ENCODE measurements at regions not wholly inside any gene's neighbourhood (a gene's known extent, or its start where the extent isn't known, plus 50 kb on each side); places are given as distances from the start of the nearest gene placed in this dataset.
"Not testable (repeated sequence)": the region's sequence is repeated elsewhere in the genome, so short reads cannot be mapped to it uniquely, and the experiment has no call there.

DNA sequence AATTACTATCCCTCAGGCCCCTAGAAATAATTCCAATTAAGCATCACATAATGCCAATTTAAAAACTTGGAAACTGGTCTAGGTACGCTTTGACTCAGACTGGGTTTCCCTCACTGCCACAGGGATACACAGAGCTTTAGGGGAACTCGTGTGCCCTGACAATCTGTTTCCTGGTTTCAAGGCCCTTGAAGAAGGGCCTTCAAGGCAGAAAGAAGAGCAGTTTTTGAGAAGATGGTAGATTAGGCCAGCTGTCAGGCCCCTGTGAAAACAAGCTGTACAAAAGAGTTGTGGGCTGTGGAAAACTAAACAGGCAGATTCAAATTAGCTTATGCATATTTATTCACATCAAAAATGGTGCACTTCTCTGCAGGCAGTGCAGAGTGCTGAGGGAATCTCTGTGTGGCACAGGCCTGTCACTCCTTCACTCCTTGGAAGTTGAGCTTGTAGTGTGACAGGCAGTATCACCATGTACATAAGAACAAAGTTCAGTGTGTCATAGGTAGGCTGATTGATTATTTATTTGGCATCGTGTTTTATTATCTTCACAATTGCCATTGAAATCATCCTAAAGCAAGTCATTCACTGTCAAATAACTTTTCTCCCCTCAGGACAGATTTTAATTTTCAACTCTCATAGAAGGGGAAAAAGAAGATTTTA, 614.4 kb upstream of the GYPC start:
- DNase-seq (ENCODE audit: low read depth in 2 of 2, low spot score in 1 of 2), result no peak

DNA sequence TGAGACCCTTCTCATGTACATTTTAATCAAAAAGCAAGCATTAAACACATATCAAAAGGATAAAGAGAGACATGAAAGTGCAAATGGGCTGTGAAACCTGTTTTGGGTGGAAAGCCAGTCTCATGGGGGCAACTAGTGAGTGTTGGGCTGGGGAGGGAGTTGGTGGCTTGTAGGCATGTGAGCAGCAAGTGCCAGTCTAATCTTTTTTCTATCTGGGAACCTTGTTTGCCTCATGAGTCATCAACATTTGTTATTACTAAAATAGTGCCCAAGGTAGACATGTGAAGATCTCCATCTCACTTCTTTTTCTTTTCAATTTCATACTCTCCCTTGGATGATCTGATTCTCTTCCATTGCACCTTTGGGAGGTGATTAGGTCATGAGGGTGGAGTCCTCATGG, 613.9 kb upstream of the GYPC start:
- DNase-seq (ENCODE audit: low read depth in 2 of 2, low spot score in 1 of 2), result no peak

DNA sequence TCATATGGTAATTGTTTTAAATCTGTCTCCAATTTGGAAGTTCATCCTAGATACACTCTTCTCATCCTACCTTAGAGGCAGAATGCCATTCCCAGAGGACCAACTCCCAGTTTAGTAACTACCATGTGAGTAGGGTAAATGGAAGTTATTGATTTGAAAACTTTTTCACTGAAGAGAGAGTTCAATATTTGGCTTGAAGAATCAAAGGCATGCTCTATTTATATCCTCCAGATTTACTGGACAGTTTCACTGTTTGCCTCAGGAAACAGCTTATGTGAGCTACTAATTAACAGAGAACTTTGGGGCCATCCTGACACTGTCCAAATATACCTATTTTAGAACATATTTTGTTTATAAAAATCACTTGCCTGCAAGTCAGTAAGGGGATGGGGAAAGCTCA, 607.2 kb upstream of the GYPC start:
- no peak for DNase-seq (ENCODE audit: low read depth in 2 of 2, low spot score in 1 of 2)

DNA sequence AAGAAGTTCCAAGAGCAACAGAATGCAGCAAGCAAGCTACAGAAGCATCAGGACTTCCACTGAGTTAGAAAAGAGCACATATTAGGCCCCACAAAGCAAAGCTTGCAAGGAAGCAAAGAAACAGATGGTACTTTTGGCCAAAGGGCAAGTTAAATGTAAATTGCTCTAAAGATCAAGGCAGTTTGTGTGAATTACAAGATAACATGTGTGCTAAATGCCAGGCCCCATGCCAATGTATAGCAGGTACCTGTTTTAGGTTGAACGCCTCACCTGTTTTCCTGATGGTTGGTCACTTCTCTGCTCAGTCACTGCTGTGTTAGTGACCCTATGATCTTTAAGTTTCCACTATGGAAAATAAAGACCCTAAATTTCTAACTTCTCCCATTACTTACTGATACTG, 606.5 kb upstream of the GYPC start:
- DNase-seq (ENCODE audit: low read depth in 2 of 2, low spot score in 1 of 2), result no peak

DNA sequence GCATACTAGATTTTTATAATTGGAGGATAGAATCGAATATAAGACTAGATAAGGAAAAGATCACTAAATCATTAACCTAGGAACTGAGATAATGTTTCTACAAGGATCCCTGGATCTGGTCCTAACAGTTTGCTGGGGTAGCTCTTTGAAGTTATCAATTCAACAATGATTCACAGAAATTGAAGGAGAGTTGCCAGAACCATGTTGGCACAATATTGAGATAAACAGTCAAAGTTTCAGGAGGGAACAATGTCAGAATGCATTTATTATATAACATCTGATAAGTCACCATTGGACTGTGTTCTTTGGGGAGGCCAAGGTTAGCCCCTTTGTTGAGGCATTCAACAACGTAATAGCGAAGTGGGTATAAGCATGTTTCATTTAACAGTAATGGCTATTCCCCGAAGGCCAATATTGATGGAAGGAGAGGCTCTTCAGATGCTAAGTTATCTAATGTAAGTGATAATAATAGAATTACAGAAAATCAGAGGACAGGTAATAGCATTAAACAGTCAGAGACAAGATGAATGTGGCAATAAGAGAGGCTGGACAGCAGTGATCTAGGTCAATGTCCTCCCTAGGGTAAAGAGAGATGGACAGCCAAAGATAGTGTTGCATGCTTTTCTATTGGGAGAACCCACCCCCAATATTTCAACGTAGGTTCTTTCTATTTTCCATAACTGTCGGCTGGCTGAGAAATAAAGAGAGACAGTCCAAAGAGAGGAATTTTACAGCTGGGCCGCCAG, 604.8 kb upstream of the GYPC start:
- no peak for DNase-seq (ENCODE audit: low read depth in 2 of 2, low spot score in 1 of 2)

DNA sequence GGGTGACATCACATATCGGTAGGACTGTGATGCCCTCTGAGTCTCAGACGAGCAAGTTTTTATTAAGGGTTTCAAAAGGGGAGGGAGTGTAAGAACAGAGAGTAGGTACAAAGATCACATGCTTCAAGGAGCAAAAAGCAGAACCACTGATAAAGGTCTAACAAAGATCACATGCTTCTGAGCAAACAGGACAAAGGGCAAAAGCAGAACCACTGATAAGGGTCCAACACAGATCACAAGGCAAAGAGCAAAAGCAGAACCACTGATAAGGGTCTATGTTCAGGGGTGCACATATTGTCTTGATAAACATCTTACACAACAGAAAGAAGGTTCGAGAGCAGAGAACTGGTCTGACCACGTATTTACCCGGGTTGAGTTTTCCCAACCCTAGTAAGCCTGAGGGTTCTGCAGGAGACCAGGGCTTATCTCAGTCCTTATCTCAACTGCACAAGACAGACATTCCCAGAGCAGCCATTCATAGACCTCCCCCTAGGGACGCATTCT, 604.2 kb upstream of the GYPC start:
- not testable (repeated sequence) for DNase-seq (ENCODE audit: low read depth in 2 of 2, low spot score in 1 of 2)

DNA sequence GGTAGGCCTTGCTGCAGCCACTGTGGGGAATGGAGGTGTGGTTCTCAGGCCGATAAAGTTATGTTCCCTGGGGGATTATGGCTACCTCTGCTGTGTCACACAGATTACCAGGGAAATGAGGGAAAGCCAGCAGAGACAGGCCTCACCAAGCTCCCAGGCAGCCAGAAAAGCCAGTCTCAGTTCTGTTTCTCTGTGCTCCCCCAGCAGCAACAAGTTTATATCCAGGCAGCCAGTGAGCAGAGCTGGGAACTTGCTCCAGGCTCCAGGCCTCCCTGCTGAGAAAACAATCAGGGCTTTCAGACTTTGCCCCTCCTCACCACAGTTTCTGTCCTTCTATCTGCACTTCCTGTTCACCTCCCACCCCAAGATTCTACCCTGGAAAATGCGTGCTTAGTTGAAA, 596.6 kb upstream of the GYPC start:
- DNase-seq (ENCODE audit: low read depth in 2 of 2, low spot score in 1 of 2), result no peak

DNA sequence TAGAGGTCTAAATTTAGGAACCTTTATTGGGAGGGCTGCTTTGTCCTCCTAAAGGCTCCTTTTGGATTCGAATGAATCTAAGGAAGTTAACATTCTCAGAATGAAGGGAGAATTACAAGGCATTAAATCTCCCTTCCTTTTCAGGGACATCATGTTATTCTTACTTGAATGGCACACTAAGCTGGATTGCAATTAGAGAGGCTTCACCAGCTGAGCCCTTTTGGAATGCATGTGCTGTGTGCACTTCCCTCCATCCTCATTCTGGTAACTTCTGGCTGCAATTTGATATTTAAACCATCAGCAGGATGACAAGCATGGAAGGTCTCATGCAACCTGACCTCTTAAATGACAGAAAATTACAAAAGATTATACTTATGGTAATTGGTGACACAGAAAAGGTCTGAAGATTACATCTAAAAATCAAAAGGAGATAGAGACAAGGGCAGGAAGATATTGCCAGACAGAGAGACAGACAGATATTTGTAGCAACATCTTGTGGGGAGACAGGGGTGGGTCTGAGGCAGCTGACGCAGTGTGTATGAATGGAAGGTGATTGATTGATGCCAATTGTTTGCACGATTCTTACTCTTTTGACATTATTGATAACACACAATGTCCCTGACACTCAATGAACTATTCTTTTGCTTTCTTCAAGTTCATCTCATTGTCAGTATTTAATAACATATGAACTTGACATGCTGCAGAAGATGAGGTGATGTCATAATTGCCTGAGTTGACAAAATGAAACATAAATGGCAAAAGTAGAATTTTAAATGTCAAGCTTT, 570.8 kb upstream of the GYPC start:
- DNase-seq (ENCODE audit: low read depth in 2 of 2, low spot score in 1 of 2), result no peak

DNA sequence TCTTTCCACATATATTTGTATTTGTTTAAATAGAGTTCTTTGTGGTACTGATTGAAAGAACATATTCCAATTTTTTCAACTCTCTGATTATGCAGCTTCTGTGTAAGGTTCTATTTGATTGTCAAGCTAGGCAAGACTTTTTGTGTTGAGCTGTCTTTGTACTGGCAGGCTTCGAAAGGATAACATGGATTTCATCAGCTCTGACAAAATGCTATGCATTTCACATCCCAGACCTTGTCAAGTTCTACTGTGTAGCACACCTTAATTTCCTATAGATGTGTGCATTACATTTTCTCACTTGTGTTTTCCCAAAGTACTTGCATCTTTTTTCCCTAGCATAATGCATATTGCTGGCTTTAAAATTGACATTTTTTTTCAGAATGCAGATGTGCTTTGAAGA, 555.0 kb upstream of the GYPC start:
- DNase-seq (ENCODE audit: low read depth in 2 of 2, low spot score in 1 of 2), result no peak

DNA sequence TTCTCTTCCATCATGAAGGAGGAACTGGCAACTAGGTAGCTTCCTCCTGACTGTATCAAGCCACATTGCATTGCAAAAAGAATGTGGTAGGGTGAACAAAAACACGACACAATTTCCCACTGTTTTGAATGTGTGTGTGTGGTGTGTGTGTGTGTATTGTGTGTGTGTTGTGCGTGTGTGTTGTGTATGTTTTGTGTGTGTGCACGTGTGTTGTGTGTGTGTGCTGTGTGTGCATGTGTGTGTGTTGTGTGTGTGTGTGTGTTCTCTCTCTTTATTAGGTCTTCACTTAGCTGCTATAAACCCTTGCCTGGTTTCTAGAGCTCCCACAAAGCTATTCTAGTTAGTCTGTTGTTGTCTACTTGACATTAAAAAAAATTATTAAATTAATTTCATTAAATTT, 550.0 kb upstream of the GYPC start:
- DNase-seq (ENCODE audit: low read depth in 2 of 2, low spot score in 1 of 2), result no peak

DNA sequence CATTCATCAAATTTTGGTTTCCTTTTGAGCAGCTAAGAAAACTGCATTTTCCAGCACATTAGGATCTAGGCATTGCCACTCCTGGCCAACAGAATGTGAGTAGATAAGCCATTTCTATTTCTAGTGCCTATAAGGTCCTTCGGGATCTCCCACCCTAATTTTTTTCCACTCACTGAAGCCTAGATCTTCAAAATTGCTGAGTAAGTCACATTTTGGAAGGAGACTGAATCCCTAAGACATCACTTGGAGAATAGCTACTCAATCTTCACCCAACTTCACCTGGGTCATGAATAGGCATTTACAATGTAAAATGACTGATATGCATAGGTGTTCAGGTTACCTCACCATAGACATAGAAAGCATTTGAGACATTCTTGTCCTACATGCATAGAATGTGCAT, 548.1 kb upstream of the GYPC start:
- no peak for DNase-seq (ENCODE audit: low read depth in 2 of 2, low spot score in 1 of 2)

DNA sequence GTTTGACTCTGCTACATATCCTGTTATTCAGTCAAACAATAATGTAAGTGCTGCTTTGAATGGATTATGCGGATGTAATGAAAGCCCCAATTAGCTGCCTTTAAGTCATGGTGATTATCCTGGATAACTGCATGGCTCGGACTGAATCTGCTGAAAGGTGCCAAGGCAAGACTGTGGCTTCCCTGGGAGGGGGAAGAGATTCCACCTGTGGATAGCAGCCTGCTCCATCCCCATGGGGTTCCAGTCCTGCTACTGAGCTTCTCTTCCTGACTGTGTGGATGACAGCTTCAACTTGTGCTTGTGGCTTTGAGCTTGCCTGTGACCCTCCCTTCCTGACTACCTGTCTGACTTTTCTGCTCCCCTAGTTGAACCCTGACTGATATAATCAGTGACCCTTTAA, 540.0 kb upstream of the GYPC start:
- no peak for DNase-seq (ENCODE audit: low read depth in 2 of 2, low spot score in 1 of 2)

DNA sequence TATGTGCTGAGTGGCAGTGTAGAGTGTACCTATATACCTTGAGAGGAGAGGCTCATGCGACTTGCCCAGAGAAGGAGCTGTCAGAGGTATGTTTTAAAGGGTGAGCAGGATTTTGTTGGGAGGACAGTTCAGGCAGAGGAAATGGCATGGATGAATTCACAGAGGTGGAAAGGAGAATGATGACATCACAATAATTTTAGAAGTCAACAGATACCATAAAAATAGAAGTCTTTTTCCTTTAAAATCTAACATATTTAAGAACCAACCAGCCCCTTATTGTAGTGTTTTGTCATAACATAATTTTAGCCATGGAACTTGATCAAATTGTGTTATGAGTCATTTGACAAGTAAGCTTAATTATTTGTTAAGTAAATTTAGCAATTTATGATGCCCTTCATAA, 538.1 kb upstream of the GYPC start:
- DNase-seq (ENCODE audit: low read depth in 2 of 2, low spot score in 1 of 2), result no peak

DNA sequence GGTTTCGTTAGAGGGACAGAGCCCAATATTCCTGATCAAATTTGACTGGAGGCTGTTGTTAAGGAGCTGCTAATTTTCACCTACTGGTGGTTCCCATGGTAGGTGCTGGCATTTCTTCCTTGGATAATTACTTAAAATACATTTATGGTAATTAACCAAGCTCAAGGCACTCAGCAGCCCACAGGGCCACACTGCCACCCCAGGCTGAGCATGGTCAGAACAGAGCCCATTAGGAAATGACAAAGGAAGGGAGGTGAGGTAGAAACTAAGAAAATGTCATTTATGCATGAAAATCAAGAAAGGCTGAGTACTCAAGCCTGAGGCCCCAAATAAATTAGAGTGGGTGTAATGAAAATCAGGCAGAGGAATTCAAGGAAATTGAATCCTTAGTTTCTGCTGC, 510.2 kb upstream of the GYPC start:
- no peak for DNase-seq (ENCODE audit: low read depth in 2 of 2, low spot score in 1 of 2)

DNA sequence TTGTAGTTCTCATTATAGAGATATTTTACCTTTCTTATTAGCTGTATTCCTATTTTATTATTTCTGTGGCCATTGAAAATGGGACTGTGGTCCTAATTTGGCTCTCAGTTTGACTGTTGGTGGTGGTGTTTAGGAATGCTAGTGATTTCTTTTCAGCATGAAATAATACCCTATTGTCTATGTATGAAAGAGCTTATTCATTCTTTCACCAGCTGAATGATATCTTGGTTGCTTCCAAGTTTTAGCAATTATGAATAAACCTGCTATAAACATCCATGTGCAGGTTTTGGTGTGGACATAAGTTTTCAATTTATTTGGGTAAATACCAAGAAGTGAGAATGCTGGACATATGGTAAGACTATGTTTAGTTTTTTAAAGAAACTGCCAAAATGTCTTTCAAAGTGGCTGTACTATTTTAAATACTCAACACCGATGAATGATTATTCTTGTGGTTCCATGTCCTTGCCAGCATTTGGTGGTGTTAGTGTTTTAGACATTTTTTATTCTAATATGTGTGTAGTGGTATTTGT, 501.6 kb upstream of the GYPC start:
- no peak for DNase-seq (ENCODE audit: low read depth in 2 of 2, low spot score in 1 of 2)

DNA sequence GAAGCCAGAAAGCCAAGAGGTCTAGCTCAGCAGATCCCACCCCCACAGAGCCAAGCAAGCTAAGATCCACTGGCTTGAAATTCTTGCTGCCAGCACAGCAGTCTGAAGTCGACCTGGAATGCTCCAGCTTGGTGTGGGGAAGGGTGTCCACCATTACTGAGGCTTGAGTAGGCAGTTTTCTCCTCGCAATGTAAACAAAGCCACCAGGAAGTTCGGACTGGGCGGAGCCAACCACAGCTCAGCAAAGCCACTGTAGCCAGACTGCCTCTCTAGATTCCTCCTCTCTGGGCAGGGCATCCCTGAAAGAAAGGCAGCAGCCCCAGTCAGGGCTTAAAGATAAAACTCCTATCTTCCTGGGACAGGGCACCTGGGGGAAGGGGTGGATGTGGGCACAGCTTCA, 495.0 kb upstream of the GYPC start:
- DNase-seq (ENCODE audit: low read depth in 2 of 2, low spot score in 1 of 2), result not testable (repeated sequence)

DNA sequence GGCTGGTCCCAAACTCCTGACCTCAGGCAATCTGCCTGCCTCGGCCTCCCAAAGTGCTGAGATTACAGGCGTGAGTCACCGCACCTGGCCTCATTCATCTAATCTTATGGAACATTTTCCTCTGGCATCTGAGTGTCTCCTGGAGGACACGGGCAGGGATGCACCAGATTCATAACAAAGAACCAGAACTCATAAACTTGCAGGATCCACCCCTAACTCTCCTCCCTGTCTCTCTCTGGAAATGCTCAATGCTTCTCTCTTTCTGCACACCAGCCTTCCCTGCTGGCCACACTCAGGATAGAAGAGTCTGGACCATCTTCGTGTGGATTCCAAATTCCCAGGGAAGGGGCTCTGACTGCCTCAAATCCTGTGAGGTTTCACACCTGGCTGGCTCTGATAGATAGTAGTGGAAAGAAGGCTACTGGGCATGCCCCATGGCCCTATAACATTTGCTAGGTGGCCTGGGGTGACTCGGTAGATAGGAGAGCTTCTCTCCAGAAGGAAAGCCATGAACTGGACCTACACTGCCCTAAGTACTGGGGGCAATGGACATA, 483.2 kb upstream of the GYPC start:
- no peak for DNase-seq (ENCODE audit: low read depth in 2 of 2, low spot score in 1 of 2)

DNA sequence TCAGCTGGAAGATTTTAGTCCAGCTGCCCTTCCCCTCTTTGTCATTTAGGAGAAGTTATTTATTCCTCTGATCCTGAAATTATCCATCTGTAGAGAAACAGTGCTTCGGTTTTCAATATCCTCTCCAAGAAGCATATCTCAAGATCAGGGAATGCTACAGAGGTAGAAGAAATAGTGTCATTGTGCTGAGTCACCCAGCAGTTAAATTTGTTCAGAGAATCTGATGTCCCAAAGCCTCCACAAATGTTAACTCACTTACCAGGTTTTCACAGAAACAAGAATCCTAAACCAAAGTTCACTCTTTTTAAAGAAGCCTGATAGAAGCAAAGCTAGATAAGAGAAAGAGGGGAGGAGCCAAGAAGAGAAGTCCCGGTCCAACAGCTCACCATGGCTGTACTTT, 480.7 kb upstream of the GYPC start:
- no peak for DNase-seq (ENCODE audit: low read depth in 2 of 2, low spot score in 1 of 2)

DNA sequence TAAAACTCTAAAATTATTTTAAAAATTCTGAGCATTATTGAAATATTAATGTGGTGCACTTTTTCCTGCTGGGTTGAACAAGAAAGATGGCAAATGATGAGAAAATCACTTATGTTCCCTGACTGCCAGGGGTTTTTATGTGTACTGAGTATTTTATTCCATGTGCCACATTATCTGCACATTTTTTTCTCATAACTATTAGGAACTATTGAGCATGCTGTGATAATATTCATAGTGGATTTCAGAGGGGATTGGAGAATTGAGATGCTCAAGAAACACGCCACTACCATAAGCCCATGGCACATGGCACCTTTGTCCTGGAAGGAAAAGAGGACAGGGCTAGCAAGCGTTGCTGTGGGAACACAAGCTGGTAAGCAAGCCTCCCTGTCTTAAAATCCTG, 478.5 kb upstream of the GYPC start:
- DNase-seq (ENCODE audit: low read depth in 2 of 2, low spot score in 1 of 2), result no peak

DNA sequence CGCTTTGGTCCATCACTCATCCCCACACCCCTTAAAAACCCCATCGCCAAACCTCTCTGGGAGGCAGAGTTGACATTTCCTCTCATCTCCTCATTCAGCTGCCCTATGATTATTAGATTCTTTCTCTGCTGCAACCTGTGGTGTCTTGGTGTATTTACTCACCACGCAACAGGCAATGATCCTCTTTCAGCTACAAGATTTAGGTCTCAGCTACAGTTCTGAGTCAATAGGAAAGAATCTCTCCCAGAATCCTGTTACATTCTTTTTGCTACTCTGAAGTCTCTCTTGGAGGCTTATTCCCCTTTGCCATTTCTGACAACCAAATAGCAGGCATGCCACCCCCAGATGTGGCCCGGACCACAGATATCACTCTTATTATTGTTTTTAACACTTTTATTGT, 468.3 kb upstream of the GYPC start:
- DNase-seq (ENCODE audit: low read depth in 2 of 2, low spot score in 1 of 2), result no peak

DNA sequence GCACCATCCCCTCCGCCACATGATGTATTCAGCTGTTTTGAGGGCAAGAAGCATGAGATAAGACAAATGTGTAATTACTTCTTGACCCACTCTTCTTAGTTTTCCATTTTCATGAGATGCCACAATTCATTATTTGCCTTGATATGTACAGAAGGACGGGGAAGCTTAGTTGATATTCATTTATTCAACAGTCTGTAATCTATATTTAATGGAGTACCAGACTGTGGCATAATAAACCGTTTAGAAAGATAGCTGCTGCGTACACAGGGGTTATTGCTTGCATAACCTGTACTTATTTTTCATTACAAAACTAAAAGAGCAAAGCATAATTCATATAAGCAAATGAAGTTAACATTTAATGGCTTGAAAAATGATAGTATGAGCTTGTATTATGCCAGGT, 466.4 kb upstream of the GYPC start:
- no peak for DNase-seq (ENCODE audit: low read depth in 2 of 2, low spot score in 1 of 2)

DNA sequence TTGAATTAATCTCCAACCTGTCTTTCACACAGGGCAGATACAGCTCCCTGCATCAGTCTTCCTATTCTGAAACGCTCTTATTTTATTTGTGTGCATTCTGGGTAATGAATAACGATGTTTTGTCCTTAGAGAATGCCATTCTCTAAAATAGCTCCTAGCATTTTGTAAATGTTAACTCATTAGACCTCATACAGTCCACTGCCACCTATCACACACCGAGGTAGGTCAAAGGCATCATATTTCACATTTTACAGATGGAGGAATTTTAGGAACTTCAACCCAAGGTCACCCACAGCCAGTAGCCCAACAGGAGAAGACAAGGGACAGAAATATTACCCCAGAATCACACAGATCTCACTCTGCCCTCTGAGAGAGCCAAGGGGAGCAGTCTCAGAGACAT, 455.4 kb upstream of the GYPC start:
- DNase-seq (ENCODE audit: low read depth in 2 of 2, low spot score in 1 of 2), result no peak
